ENCODE measurements at regions not wholly inside any gene's neighbourhood (a gene's known extent, or its start where the extent isn't known, plus 50 kb on each side); places are given as distances from the start of the nearest gene placed in this dataset.

GRCh38 chr16:11429123-11429522 is 83.9 kb downstream of the RMI2 start:
- TF ChIP-seq CTCF (conservative IDR thresholded peaks at IDR 0.05) (no peak), EZH2 (IDR thresholded peaks at IDR 0.05; ENCODE audit: low read depth) (no peak)

All from PC-9 (cell line).